ENCODE measurements at regions not wholly inside any gene's neighbourhood (a gene's known extent, or its start where the extent isn't known, plus 50 kb on each side); places are given as distances from the start of the nearest gene placed in this dataset.

DNA sequence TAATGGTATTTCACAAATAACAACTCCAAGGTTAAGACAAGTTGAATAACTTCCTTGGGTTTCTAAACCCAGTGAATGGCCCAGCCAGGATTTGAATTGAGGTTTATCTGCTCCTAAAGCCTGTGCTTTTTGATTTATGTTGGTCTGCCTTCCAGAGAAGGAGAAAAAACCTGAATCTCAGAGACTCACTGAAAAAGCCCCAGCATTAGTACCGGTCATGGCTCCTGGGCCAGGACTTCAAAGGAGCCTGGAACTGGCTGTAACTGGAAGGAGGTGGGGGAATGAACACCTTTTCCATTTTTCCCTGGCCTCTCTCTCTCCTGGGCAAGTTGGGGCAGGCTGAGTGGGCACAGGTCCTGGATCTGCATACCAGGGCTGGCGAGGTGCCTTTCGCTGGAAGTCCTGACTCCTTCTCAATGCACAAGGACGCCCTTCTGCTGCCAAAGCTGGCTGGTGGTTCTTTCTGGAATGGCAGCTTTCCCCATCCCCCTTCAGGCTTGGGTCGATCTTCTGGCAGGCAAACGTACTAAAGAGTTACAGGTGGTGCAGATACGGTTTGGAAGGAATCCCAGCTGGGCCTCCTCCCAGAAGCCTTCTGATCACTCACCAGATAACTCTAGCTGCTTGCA is 268.2 kb downstream of the PTEN start:
- DNase-seq = no peak

- no peak for DNase-seq
Measured at GRCh38 chr10:88136712-88137111, 273.3 kb downstream of the PTEN start.

DNA sequence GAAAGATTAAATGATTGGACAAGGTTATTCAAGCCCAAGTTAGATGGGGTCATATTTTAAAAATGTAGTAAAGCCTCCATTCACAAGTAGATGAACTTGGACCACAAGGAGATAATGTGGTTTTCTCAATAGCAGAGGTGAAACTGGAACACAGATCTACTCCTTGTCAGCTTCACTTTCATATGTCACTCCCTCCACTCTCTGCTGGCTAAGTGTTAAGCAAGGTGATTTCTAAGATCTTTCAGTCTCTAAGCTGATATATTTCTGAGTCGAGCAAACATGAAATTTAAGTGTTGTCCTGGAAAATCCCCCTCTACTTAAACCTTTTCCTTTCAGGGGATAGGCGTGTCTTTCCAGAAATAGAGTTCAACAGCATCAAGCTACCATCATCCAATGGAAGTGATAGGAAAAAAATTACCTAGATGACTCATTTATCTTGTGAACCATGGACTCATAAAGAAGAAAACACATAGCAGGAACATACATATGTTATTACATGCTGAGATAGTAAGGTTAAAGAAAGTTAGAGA is 275.0 kb downstream of the PTEN start:
- no peak for DNase-seq

- DNase-seq = no peak
Measured at GRCh38 chr10:88147000-88147798, 283.8 kb downstream of the PTEN start.

DNA sequence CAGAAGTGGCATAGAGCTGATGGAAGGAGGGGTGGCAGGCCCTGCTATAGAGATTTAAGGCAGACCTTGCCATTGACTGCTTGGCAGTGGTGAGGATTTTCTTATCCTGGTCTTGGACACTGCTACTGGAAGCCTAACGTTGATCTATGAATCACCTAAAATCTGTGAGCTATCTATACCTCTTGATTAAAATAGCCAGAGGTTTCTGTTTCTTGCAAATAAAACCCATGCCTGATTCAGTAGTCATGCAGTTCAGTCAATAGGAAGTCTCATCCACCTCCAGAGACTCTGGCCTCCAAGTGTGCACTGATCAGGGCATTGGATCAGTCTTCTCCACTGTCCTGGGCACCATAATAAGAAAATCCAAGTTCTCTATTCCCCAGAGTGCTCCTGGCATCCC is 286.5 kb downstream of the PTEN start:
- no peak for DNase-seq

GRCh38 chr10:88150339-88150738 is 286.9 kb downstream of the PTEN start:
- no peak for DNase-seq

DNA sequence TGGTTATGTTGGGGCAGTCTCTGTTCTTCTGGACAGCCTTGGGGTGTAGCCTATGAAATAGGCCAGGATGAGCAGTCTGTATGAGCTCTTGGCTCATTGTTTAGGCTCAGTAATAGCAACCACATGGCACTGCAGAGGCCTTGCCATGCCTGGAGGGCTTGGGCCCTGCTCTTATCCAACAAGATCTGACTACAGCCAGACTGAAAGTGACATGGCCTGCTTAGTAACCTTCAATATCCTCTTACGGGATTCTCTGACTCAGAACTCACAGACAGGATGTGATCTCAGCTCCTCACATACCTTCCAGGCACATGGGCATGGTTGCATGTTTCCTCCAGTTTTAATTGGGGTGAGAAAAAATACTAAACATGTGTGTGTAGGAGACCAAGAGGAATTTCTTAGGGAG is 289.3 kb downstream of the PTEN start:
- DNase-seq = peak; percentile 38

GRCh38 chr10:88154596-88155250 is 291.3 kb downstream of the PTEN start:
- no peak for DNase-seq

DNA sequence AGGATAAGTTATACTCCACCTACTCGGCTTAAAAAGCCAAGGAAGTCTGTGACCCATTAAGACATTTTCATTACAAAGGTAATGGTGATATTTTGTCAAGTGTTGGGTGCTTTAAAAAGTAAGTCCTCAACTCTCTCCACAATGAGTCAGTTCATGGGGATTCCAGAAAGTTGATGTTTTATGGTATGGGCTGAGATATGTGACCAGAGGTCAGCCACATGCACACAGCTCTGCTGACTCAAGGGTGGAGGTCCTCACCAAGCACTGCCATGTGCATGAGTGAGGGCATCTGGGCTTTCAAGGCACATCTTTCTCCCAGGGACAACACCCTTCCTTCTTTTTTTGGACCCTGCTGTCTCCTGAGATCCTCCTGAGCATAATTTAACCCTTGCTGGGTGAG is 292.9 kb downstream of the PTEN start:
- no peak for DNase-seq

DNA sequence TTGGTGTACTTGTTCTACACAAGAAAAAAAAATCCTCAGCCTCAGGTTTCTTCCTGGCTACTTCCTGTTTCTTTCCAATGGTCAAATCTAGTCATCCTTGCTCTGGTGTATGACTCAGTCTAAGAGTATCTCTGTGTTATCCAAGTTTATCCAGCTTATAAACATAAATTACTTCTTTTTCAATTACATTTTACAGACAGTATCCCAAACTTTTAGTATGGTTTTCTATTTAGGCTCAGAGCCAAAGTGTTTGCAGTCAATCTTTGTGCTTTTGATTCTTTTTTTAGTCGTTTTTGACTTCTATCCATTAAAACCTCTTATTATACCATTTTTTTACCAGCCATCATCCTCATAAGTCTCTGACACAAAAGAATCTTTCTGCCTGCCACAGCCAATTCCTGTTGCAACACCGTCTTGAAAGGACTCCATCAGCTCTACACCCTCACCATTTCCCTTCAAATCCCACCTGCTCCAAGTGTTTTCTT is 294.6 kb downstream of the PTEN start:
- no peak for DNase-seq

- DNase-seq = no peak
Measured at GRCh38 chr10:88158526-88159122, 295.2 kb downstream of the PTEN start.

DNA sequence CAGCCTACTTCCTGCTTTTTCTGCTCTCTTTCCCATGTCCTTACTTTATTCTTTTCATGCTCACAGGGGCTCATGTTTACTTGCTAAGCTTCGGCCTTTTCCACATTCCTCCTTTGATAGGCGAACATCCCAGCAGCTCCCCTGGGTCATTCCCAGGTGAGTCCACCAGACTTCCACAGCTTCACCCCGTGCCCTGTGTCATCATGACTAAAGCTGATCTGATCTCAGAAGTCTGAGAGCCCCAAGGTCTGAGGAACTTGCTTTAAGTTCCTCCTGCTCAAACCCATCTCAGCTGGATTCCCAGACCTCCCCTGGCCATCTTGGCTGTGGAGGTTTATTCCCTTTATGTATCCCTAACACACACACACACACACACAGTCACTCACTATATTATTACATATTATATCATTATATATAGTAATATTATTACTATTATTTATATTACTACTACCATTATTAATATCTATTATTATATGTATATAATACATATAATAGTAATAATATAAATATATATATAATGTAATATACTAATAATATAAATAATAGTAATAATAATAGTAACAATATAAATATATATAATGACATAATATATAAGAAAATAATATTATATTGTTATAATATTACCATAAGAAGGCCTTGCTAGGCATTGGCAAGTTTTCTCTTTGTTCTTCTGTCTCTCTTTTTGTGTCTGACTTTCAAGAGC is 295.9 kb downstream of the PTEN start:
- no peak for DNase-seq

DNA sequence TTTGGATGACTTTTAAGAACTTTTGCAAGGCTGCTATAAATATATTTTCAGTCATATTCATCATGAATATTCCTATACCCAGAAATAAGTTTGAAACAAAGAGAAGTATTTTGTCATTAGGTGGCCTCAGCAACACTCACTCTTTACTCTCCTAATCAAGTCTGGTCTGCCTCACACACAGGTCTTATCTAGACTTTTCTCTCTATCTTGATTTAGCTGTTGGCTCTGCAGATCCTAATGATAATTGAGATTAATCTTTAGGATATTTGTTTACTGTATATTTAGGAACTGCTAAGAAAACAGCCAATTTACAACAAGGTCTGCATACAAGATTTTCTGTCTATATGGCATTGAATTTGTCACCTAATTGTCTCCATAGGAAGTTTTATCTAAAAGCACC is 297.6 kb downstream of the PTEN start:
- DNase-seq = no peak

DNA sequence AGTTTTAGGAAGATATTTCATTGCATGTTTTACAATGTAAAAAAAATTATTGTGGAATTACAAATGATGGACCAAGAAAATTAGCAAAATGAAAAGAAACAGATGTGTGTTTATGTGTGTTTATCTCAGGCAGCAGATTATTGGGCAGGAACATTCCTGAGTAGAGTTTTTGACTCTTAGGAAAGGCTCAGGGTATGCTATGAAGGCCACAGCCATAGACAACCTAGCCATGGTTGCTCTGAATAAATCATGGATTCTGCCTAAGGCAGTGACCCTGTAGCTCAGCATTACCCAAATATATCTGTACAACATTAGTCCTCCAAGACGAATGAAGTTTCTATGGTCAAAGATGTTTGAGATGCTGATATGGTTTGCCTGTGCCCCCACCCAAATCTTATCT is 298.3 kb downstream of the PTEN start:
- no peak for DNase-seq

- DNase-seq = no peak
Measured at GRCh38 chr10:88162852-88163251, 299.4 kb downstream of the PTEN start.

GRCh38 chr10:88163572-88163971 is 300.1 kb downstream of the PTEN start:
- DNase-seq = no peak

DNA sequence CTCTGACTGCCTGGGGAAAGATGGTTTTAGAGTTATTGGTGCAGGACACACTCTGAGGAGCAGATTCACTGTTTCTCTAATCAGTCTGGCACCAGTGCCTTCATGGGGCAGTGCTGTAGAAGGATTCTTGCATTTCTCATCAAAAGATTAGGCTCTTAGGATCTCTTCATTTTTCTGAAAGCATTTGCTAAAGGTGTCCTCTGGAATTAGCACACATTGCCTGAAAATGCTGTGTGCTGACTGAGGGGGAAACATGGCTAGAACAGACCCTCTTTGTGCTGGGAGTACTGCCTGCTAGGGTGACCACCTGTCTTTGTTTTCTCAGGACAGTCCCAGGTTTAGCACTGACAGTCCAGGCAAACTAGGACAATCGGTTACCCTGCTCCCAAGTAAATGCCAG is 301.0 kb downstream of the PTEN start:
- no peak for DNase-seq

DNA sequence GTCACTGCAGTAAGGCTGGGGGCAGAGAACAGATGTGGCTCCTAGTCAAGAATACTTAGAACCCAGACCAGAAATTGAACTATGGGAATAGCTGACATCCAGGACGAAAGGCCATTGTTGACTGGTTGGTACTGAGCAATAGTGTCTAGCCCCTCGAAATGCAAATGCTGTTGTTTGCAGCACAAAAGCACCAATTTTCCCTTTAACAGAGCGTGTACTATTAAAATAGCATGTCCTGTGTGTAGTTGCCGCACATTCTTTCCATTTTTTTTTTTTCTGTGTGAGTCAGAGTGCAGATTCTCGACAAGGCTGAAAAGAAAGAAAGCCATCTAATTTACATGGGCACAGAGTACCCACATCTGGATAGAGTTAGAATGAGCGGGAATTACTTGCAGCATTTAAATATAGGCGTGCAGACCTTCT is 302.4 kb downstream of the PTEN start:
- DNase-seq = no peak

DNA sequence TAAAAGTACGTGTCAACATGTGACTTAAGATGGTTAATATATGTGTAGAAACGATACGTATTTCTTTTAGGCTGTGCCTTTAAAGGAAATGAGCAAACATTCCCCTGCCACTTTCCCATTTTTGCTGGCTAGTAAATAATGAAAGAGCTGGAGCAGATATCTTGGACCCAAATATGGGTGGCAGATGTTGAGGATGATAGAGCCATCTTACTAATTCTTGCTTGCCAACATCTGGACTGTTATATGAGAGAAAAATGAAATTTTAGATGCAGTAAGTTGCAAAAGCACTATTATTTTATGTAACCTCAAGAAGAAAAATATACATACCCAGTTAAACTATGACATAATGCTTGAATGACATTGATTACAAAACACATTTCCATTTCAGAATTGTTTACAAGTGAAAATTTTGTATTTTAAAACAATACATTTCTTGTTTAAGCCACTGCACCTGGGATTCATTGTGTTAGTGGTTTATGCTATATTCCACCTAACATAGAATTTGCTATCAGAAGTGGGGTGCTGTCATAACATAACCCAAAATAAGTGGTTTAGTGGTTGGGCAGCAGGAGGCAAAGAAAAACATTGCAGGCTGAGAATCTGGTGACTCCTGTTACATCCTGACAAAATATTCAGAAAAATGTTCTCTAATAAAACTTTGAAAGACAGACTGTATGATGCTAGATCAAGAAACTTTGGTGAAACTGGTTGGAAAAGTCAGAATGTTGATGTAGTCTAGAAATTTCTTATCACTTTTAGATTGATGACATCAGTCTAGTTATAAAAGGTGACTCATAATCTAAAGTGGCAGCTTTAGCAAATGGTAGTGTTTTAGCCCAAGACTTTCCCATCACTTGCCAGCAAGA is 305.0 kb downstream of the PTEN start:
- no peak for DNase-seq

DNA sequence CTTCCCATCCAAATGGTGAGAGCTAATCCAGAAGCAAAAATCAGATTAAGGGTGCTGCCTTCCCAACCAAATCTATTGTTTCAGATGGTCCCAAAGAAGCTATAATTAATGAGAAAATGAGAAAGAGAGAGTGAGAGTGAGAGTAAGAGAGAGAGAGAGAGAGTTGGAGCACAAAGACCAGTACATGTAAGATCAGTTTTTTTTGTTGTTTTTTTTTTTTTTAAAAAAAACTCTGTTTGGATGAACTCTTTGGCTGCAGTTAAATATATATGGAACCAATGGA is 305.6 kb downstream of the PTEN start:
- DNase-seq = no peak

GRCh38 chr10:88170628-88171027 is 307.2 kb downstream of the PTEN start:
- DNase-seq = no peak

DNA sequence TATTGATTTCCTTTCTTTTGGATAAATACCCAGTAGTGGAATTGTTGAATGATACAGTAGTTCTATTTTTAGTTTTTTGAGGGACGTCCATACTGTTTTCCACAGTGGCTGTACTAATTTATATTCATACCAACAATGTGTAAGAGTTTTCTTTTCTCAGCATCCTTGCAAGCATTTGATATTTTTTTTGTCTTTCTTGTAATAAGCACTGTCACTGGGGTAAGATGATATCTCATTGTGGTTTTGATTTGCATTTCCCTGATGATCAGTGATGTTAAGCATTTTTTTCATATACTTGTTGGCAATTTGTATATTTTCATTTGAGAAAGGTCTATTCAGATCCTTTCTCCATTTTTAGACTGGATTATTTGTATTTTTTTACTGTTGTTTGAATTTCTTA is 308.7 kb downstream of the PTEN start:
- no peak for DNase-seq

All from activated CD4-positive, CD25-positive, alpha-beta regulatory T cell treated with anti-CD3 and anti-CD28 coated beads, Interleukin-2, amount 50 U/mL, for 72 hours (primary cell).